ENCODE measurements at regions not wholly inside any gene's neighbourhood (a gene's known extent, or its start where the extent isn't known, plus 50 kb on each side); places are given as distances from the start of the nearest gene placed in this dataset.
"Not testable (repeated sequence)": the region's sequence is repeated elsewhere in the genome, so short reads cannot be mapped to it uniquely, and the experiment has no call there.

DNA sequence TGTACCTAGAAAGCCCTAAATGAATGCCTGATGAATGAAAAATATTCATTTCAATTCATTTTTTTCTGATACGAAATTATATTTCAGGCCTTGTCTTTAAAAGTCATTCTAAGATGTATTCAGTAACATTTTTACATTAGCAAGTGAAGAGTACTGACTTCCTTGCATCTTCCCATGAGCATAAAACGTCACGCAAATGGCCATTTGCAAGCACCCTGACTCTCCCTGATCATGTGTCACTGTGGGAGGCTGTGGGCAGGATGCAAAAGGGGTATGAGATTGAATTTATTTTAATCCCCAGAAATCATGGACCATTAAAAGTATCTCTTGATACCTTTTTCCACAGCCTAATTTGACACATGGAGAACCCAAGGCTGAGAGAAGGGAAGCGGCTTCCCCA, 105.0 kb downstream of the BDH1 start:
- intact Hi-C loops (cut with micrococcal nuclease; ENCODE audit: unreplicated experiment) = loop anchor here (5.0 kb wide), 1 partner anchor 174 kb away; no protein-coding TSS in a partner anchor
- TF ChIP-seq, protein P1, sequence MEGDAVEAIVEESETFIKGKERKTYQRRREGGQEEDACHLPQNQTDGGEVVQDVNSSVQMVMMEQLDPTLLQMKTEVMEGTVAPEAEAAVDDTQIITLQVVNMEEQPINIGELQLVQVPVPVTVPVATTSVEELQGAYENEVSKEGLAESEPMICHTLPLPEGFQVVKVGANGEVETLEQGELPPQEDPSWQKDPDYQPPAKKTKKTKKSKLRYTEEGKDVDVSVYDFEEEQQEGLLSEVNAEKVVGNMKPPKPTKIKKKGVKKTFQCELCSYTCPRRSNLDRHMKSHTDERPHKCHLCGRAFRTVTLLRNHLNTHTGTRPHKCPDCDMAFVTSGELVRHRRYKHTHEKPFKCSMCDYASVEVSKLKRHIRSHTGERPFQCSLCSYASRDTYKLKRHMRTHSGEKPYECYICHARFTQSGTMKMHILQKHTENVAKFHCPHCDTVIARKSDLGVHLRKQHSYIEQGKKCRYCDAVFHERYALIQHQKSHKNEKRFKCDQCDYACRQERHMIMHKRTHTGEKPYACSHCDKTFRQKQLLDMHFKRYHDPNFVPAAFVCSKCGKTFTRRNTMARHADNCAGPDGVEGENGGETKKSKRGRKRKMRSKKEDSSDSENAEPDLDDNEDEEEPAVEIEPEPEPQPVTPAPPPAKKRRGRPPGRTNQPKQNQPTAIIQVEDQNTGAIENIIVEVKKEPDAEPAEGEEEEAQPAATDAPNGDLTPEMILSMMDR (IDR thresholded peaks at IDR 0.05; ENCODE audit: insufficient read depth in 1 of 2, low read depth in 1 of 2, low read length in 1 of 2, severe bottlenecking in 1 of 2, unreplicated experiment in 1 of 2) = no peak

GRCh38 chr3:197450308-197450707, 105.5 kb downstream of the BDH1 start:
- Mint-ChIP-seq H3K4me1 (ENCODE audit: low read depth, unreplicated experiment) (peaks cover 8% of the 10 kb centered on the region), H3K9me3 (ENCODE audit: unreplicated experiment) (no peaks in the 10 kb centered on the region), H3K27ac (ENCODE audit: unreplicated experiment) (no peak overlapping the region), H3K27me3 (ENCODE audit: insufficient read depth, unreplicated experiment) (no peaks in the 10 kb centered on the region), H3K4me3 (ENCODE audit: unreplicated experiment) (no peak overlapping the region), H3K36me3 (ENCODE audit: insufficient read depth, unreplicated experiment) (no peaks in the 10 kb centered on the region)
- DNase-seq = no peak
- no TSS peak for BruUV-seq (replicated peaks)
- POLR2A ChIA-PET = no interaction called here
- Histone ChIP-seq H3K4me1 (0 out of 2 replicates have a peak, but pooled peaks cover 9% of the 10 kb centered on the region), H3K36me3 (ENCODE audit: control insufficient read depth, insufficient read depth, low read length) (no peaks in the 10 kb centered on the region), H3K27me3 (replicated peaks; ENCODE audit: control insufficient read depth, insufficient read depth, low read length) (no peaks in the 10 kb centered on the region), H3K4me3 (ENCODE audit: low read depth, low read length) (no peak overlapping the region), H3K9me3 (no peaks in the 10 kb centered on the region)
- intact Hi-C loops (cut with micrococcal nuclease; ENCODE audit: unreplicated experiment) = loop anchor here (5.0 kb wide), 1 partner anchor 173 kb away; no protein-coding TSS in a partner anchor
- CTCF ChIA-PET = no interaction called here
- TF ChIP-seq, protein P1 (IDR thresholded peaks at IDR 0.05; ENCODE audit: insufficient read depth in 1 of 2, low read depth in 1 of 2, low read length in 1 of 2, severe bottlenecking in 1 of 2, unreplicated experiment in 1 of 2) = no peak

More for the DNA sequence above, 105.0 kb downstream of the BDH1 start:
- ChIA-PET POLR2A (no interaction called here), CTCF (no interaction called here)
- H3K4me1 Mint-ChIP-seq (ENCODE audit: low read depth, unreplicated experiment) = peaks cover 13% of the 10 kb centered on the region
- no peak overlapping the region for H3K27ac Mint-ChIP-seq (ENCODE audit: unreplicated experiment)
- Histone ChIP-seq H3K36me3 (ENCODE audit: control insufficient read depth, insufficient read depth, low read length) (no peaks in the 10 kb centered on the region), H3K4me1 (peaks cover 12% of the 10 kb centered on the region), H3K27me3 (replicated peaks; ENCODE audit: control insufficient read depth, insufficient read depth, low read length) (no peaks in the 10 kb centered on the region), H3K4me3 (ENCODE audit: low read depth, low read length) (no peak overlapping the region), H3K9me3 (no peaks in the 10 kb centered on the region)
- no TSS peak for BruUV-seq (replicated peaks)
- H3K9me3 Mint-ChIP-seq (ENCODE audit: unreplicated experiment) = no peaks in the 10 kb centered on the region
- no peaks in the 10 kb centered on the region for H3K36me3 Mint-ChIP-seq (ENCODE audit: insufficient read depth, unreplicated experiment)
- no peaks in the 10 kb centered on the region for H3K27me3 Mint-ChIP-seq (ENCODE audit: insufficient read depth, unreplicated experiment)
- H3K4me3 Mint-ChIP-seq (ENCODE audit: unreplicated experiment) = no peak overlapping the region
- no peak for DNase-seq

DNA sequence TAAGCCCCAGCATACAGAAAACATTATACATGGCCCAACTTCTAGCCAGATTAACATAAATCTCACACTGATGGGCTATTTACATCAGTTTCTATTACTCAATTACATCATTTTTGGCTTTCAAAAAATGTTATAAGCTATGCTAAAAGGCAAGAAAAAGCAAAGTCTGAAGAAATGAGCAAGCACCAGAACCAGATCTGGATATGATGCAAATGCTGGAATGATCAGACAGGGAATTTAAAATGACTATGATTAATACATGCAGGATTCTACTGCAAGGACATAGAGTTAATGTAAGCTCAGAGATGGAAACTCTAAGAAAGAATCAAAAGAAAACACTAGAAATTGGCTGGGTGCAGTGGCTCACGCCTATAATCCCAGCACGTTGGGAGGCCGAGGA, 106.6 kb downstream of the BDH1 start:
- H3K4me3 Mint-ChIP-seq (ENCODE audit: unreplicated experiment); H3K4me1 ChIP-seq; H3K9me3 ChIP-seq; BruUV-seq (replicated peaks); H3K4me3 ChIP-seq (ENCODE audit: low read depth, low read length); H3K36me3 Mint-ChIP-seq (ENCODE audit: insufficient read depth, unreplicated experiment); CTCF ChIA-PET; H3K27me3 ChIP-seq (replicated peaks; ENCODE audit: control insufficient read depth, insufficient read depth, low read length); H3K36me3 ChIP-seq (ENCODE audit: control insufficient read depth, insufficient read depth, low read length); H3K9me3 Mint-ChIP-seq (ENCODE audit: unreplicated experiment); H3K4me1 Mint-ChIP-seq (ENCODE audit: low read depth, unreplicated experiment); H3K27ac Mint-ChIP-seq (ENCODE audit: unreplicated experiment); H3K27me3 Mint-ChIP-seq (ENCODE audit: insufficient read depth, unreplicated experiment); intact Hi-C loops (cut with micrococcal nuclease; ENCODE audit: unreplicated experiment); DNase-seq: not testable (repeated sequence)
- POLR2A ChIA-PET = interaction anchor here (0.7 kb wide), 1 partner anchor 96 kb away, joined by 3 read pairs; no protein-coding TSS in a partner anchor

- H3K36me3 ChIP-seq (ENCODE audit: control insufficient read depth, insufficient read depth, low read length); H3K4me3 ChIP-seq (ENCODE audit: low read depth, low read length); H3K9me3 Mint-ChIP-seq (ENCODE audit: unreplicated experiment); H3K27me3 ChIP-seq (replicated peaks; ENCODE audit: control insufficient read depth, insufficient read depth, low read length); H3K4me3 Mint-ChIP-seq (ENCODE audit: unreplicated experiment); DNase-seq; H3K36me3 Mint-ChIP-seq (ENCODE audit: insufficient read depth, unreplicated experiment); POLR2A ChIA-PET; H3K4me1 Mint-ChIP-seq (ENCODE audit: low read depth, unreplicated experiment); H3K4me1 ChIP-seq; H3K27ac Mint-ChIP-seq (ENCODE audit: unreplicated experiment); BruUV-seq (replicated peaks); H3K9me3 ChIP-seq; H3K27me3 Mint-ChIP-seq (ENCODE audit: insufficient read depth, unreplicated experiment); intact Hi-C loops (cut with micrococcal nuclease; ENCODE audit: unreplicated experiment): not testable (repeated sequence)
- CTCF ChIA-PET = interaction anchor here (0.6 kb wide), 1 partner anchor 244 kb away, joined by 3 read pairs; no protein-coding TSS in a partner anchor
Measured at GRCh38 chr3:197447781-197448180, 108.0 kb downstream of the BDH1 start.

Measured in Caco-2 (cell line).